Natural killer cell treated with Interleukin-12 subunit alpha and Interleukin-12 subunit beta and Interleukin-15 and Interleukin-18, amount 100 ng/mL, for 72 hours (primary cell): ENCODE measurements at regions not wholly inside any gene's neighbourhood (a gene's known extent, or its start where the extent isn't known, plus 50 kb on each side); places are given as distances from the start of the nearest gene placed in this dataset.

Experiments
- ATAC-seq, 2 donors: fragments of 150-1000 bp; cut with Tn5 transposase in 1 of 2; sonication (Bioruptor Pico), chemical (Tn5 transposase) in 1 of 2; 2 replicates each; pipeline ENCODE4 v1.10.0; 2021
- DNase-seq: peaks from one replicate; pipeline ENCODE4 v3.0.0; 2022; ENCODE audit warnings: low spot score
- H3K27ac Mint-ChIP-seq, 2 donors: 1 replicate in 1 of 2; 2 replicates in 1 of 2; pipeline ENCODE4 v1.8.0; 2022; ENCODE audit warnings: mixed read lengths in 2 of 2, mild to moderate bottlenecking in 1 of 2, moderate library complexity in 1 of 2
- H3K27me3 Mint-ChIP-seq, 2 donors: 1 replicate in 1 of 2; 2 replicates in 1 of 2; pipeline ENCODE4 v1.8.0; 2022; ENCODE audit warnings: mixed read lengths in 2 of 2
- H3K36me3 Mint-ChIP-seq: one replicate; pipeline ENCODE4 v1.8.0; 2022; ENCODE audit warnings: mixed read lengths
- H3K4me1 Mint-ChIP-seq, 2 donors: 1 replicate in 1 of 2; 2 replicates in 1 of 2; pipeline ENCODE4 v1.8.0; 2022; ENCODE audit warnings: low read depth in 2 of 2, mixed read lengths in 2 of 2, mild to moderate bottlenecking in 1 of 2
- H3K4me3 Mint-ChIP-seq: one replicate; pipeline ENCODE4 v1.8.0; 2022; ENCODE audit warnings: mixed read lengths
- H3K9me3 Mint-ChIP-seq: 2 replicates; pipeline ENCODE4 v1.8.0; 2022; ENCODE audit warnings: mixed read lengths

DNA sequence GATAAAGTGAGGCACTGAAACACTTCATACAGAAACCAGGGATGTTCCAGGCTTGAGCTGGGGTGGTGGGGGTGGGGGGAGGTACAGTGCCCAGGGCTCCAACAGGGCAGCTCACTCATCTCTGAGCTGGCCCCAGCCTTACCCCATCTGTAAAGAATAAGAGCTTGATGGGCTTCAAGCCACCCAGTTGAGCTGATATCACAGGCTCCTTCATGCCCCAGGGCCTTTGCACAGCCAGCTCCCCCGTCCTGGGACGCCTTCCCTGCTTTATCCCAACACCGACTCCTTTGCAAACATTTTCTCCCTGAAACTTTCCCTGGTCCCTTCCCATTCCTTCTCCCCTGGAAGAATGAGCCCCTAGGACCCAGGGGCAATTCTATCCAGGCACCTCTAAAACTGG, 261.7 kb downstream of the PARN start:
- no peaks in the 10 kb centered on the region for H3K4me1 Mint-ChIP-seq
- H3K36me3 Mint-ChIP-seq, result no peaks in the 10 kb centered on the region
- no peaks in the 10 kb centered on the region for H3K9me3 Mint-ChIP-seq
- H3K27me3 Mint-ChIP-seq, result peaks cover 0 to 5% of the 10 kb centered on the region in 2 donors
- DNase-seq (no peak), ATAC-seq (no peak)
- no peak overlapping the region for H3K4me3 Mint-ChIP-seq
- H3K27ac Mint-ChIP-seq, result no peak overlapping the region

- Mint-ChIP-seq H3K27ac (no peak overlapping the region), H3K4me1 (no peaks in the 10 kb centered on the region), H3K27me3 (peaks cover 0 to 5% of the 10 kb centered on the region in 2 donors), H3K9me3 (no peaks in the 10 kb centered on the region), H3K36me3 (no peaks in the 10 kb centered on the region), H3K4me3 (no peak overlapping the region)
- ATAC-seq, result no peak
- no peak for DNase-seq
Observed at GRCh38 chr16:14366974-14367707, 262.9 kb downstream of the PARN start.

DNA sequence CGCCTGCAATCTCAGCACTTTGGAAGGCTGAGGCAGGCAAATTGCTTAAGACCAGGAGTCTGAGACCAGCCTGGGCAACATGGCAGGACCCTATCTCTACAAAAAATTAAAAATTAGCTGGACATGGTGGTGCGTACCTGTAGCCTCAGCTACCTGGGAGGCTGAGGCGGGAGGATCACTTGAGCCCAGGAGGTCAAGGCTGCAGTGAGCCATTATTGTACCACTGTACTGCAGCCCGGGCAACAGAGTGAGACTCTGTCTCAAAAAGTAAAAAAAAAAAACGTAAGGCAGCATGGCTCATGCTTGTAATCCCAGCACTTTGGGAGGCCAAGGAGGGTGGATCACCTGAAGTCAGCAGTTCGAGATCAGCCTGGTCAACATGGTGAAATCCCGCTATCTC, 263.6 kb downstream of the PARN start:
- H3K36me3 Mint-ChIP-seq, result no peaks in the 10 kb centered on the region
- DNase-seq (no peak), ATAC-seq (no peak)
- peaks cover 0 to 5% of the 10 kb centered on the region in 2 donors for H3K27me3 Mint-ChIP-seq
- no peak overlapping the region for H3K4me3 Mint-ChIP-seq
- no peak overlapping the region for H3K27ac Mint-ChIP-seq
- no peaks in the 10 kb centered on the region for H3K4me1 Mint-ChIP-seq
- no peaks in the 10 kb centered on the region for H3K9me3 Mint-ChIP-seq

DNA sequence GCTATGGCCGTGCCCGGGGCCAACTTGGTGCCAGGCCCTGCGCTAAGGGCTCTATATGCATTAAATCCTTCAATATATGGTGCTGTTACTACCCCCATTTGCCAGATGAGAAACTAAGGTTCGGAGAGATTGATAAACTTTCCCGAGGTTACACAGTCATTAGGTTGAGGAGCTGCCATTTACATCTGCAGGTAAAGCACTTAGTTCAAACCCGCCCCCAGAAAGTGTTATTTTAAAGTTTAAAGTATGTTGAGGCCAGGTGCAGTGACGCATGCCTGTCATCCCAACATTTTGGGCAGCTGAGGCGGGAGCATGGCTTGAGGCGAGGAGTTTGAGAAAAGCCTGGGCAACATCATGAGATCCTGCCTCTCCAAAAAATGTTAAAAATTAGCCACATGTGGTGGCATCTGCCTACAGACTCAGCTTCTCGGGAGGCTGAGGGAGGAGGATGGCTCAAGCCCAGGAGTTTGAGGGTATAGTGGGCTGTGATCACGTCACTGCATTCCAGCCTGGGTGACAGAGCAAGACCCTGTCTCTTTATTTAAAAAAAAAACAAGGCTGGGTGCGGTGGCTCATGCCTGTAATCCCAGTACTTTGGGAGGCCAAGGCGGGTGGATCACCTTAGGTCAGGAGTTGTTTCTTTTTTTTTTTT, 264.7 kb downstream of the PARN start:
- DNase-seq (no peak), ATAC-seq (no peak)
- Mint-ChIP-seq H3K27ac (no peak overlapping the region), H3K36me3 (no peaks in the 10 kb centered on the region), H3K9me3 (no peaks in the 10 kb centered on the region), H3K4me3 (no peak overlapping the region), H3K27me3 (peaks cover 0 to 2% of the 10 kb centered on the region in 2 donors), H3K4me1 (no peaks in the 10 kb centered on the region)

DNA sequence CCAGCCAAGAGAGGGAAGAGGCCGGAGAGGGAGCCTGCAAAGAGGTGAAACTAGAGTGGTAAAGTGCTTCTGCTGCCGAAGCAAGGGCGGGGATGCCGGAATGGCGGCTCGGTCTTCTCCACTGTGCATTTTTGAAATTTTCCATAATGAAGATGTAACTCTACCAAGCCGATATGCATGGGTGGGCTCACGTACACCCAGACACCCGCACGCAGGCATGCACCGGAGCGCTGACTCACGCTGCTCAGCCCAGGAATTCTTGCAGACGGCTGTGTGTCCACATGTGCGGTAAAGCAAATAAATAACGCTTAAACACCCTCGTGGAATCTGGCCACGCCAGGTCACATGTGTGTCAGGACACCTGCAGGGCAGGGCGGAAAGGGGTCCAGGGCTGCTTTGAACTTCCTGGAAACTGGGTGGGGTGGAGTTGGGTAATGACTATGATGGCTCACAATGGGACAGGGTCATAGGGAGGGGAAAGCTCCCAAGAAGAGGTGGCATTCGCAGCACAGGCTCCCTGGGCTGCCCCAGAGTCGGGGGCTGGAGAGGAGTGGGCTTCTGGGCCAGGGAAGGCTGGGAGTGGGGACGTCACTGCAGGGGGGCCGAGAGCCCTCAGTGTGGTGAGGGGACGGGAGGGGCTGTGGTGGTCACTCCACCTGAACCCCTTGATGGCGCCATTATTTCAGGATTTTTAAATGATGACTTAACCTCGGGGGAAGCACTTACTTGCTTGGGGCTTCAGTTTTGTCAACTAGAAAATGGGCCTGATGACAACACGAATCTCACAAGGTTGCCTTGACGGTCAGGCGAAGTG, 265.5 kb downstream of the PARN start:
- peak in 1 of 2 donors; percentile 33 for ATAC-seq

GRCh38 chr16:14364112-14364385, 266.0 kb downstream of the PARN start:
- ATAC-seq, result no peak
- H3K4me1 Mint-ChIP-seq, result no peaks in the 10 kb centered on the region
- no peaks in the 10 kb centered on the region for H3K9me3 Mint-ChIP-seq
- H3K4me3 Mint-ChIP-seq, result no peak overlapping the region
- no peak overlapping the region for H3K27ac Mint-ChIP-seq
- peaks cover 2 to 6% of the 10 kb centered on the region in 2 donors for H3K27me3 Mint-ChIP-seq
- no peak for DNase-seq
- no peaks in the 10 kb centered on the region for H3K36me3 Mint-ChIP-seq

More for the DNA sequence above, 265.5 kb downstream of the PARN start:
- Mint-ChIP-seq H3K4me1 (no peaks in the 10 kb centered on the region), H3K27me3 (peaks cover under 1 to 2% of the 10 kb centered on the region in 2 donors), H3K4me3 (no peak overlapping the region), H3K36me3 (no peaks in the 10 kb centered on the region), H3K9me3 (no peaks in the 10 kb centered on the region), H3K27ac (no peak overlapping the region)
- DNase-seq, result no peak

GRCh38 chr16:14362774-14363371, 267.2 kb downstream of the PARN start:
- no peak overlapping the region for H3K27ac Mint-ChIP-seq
- no peak for ATAC-seq

GRCh38 chr16:14360326-14361037, 269.6 kb downstream of the PARN start:
- no peaks in the 10 kb centered on the region for H3K36me3 Mint-ChIP-seq
- H3K27me3 Mint-ChIP-seq, result peaks cover under 1 to 11% of the 10 kb centered on the region in 2 donors
- no peaks in the 10 kb centered on the region for H3K4me1 Mint-ChIP-seq
- DNase-seq (no peak), ATAC-seq (peak; percentile 19 to 22)
- H3K27ac Mint-ChIP-seq, result no peak overlapping the region
- H3K4me3 Mint-ChIP-seq, result no peak overlapping the region
- H3K9me3 Mint-ChIP-seq, result no peaks in the 10 kb centered on the region

More at GRCh38 chr16:14362774-14363371, 267.2 kb downstream of the PARN start:
- no peak overlapping the region for H3K4me3 Mint-ChIP-seq
- H3K9me3 Mint-ChIP-seq, result no peaks in the 10 kb centered on the region
- peaks cover 0 to 11% of the 10 kb centered on the region in 2 donors for H3K27me3 Mint-ChIP-seq
- no peaks in the 10 kb centered on the region for H3K4me1 Mint-ChIP-seq
- DNase-seq, result no peak
- H3K36me3 Mint-ChIP-seq, result no peaks in the 10 kb centered on the region

GRCh38 chr16:14358697-14359305, 271.3 kb downstream of the PARN start:
- H3K27ac Mint-ChIP-seq, result no peak overlapping the region
- no peaks in the 10 kb centered on the region for H3K36me3 Mint-ChIP-seq
- DNase-seq (no peak), ATAC-seq (no peak)
- H3K4me1 Mint-ChIP-seq, result peaks cover 6 to 8% of the 10 kb centered on the region in 2 donors
- H3K27me3 Mint-ChIP-seq, result peaks cover 3 to 11% of the 10 kb centered on the region in 2 donors
- H3K4me3 Mint-ChIP-seq, result no peak overlapping the region
- no peaks in the 10 kb centered on the region for H3K9me3 Mint-ChIP-seq

DNA sequence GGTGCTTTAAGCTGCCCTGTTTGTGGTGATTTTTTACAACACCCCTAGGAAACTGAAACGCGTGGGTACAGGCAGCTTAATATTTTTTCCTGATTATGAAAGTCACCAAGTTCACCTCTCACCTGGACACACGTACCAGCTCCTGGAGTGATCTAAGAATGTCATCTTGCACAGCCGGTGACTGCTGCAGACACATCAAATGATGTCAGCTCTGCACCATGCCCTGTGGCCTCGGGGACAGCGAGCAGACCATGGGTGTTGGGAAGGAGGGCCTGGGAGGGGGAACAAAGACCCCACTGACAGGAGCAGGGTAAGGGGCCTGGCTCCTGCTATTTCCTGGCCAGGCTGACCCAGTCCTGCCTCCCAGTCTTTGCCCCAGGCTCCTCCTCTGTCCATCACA, 272.7 kb downstream of the PARN start:
- ATAC-seq (no peak), DNase-seq (no peak)
- H3K27ac Mint-ChIP-seq, result no peak overlapping the region
- H3K9me3 Mint-ChIP-seq, result no peaks in the 10 kb centered on the region
- no peak overlapping the region for H3K4me3 Mint-ChIP-seq
- peaks cover 3 to 11% of the 10 kb centered on the region in 2 donors for H3K27me3 Mint-ChIP-seq
- no peaks in the 10 kb centered on the region for H3K36me3 Mint-ChIP-seq
- H3K4me1 Mint-ChIP-seq, result peaks cover 6 to 8% of the 10 kb centered on the region in 2 donors

DNA sequence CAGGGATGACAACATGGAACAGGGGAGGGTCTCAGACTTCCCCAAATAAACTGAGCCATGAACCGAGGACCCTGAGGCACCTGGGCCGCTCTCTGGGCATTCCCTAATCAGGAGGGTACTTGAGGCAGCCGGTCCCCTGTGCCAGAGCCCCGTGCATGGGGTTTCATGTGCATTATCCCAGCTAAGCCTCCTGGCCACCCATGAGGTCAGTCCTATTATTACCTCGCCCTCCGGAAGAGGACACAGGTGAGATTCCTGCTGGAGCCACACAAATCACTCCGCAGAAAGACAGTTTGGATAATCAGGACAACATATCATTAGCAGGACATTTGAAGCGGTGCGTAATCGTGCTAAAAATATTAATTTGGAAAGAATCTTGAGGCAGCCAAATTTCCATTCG, 274.0 kb downstream of the PARN start:
- Mint-ChIP-seq H3K9me3 (no peaks in the 10 kb centered on the region), H3K27me3 (peaks cover 6 to 11% of the 10 kb centered on the region in 2 donors), H3K4me3 (no peak overlapping the region), H3K27ac (no peak overlapping the region), H3K36me3 (no peaks in the 10 kb centered on the region), H3K4me1 (peaks cover 6 to 8% of the 10 kb centered on the region in 2 donors)
- DNase-seq, result no peak
- ATAC-seq, result no peak

DNA sequence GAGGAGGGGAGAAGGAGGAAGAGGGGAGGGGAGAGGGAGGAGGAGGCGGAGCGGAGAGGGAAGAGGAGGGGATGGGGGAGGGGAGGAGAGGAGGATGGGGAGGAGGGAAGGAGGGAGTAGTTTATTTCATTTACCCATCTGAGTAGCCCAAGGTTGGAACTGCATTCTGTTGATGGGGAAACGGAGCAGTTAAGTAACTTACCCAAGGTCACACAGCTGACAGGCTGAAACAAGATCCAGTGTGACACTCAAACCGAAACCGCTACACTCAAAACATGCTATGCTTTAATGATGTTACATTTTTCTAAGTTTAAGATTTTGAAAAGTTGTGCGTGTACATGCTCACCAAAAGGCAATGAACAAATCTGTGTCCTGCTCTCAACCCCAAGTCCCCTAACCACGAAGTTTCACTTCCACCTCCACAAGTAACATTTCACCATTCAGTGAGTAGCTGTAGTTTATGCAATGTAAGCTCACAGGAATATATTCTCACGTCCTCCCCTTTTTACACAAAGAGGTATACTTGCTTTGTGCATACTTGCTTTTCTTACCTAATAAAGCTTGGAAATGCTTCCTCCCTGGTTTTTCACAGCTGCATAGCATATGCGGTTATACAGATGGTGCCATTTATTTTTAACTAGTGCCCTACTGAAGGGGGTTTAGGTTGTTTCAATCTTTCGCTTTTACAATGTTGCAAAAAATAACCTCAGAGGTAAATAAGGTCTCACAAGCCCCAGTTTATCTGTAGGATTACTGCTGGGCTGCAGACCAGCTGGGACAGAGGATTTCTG, 275.3 kb downstream of the PARN start:
- Mint-ChIP-seq H3K4me1 (peaks cover 6 to 8% of the 10 kb centered on the region in 2 donors), H3K9me3 (no peaks in the 10 kb centered on the region), H3K27me3 (peaks cover 6 to 11% of the 10 kb centered on the region in 2 donors), H3K27ac (no peak overlapping the region), H3K36me3 (no peaks in the 10 kb centered on the region), H3K4me3 (peak overlapping the region; percentile 7)
- peak; percentile 83 to 90 for ATAC-seq
- no peak for DNase-seq
